Mucosa of descending colon (tissue), 3 donors: ENCODE measurements at regions not wholly inside any gene's neighbourhood (a gene's known extent, or its start where the extent isn't known, plus 50 kb on each side); places are given as distances from the start of the nearest gene placed in this dataset.

Experiments used
- ATAC-seq: fragments of 200-7000 bp; cut with Tn5 transposase; one replicate; pipeline ENCODE4 v1.9.1; 2020; ENCODE audit warnings: mild to moderate bottlenecking, moderate library complexity
- DNase-seq, 3 donors: peaks; one replicate each; pipeline ENCODE4 v3.0.0-alpha.2; 2020
- H3K36me3 ChIP-seq: fragments of 200-600 bp; one replicate; pipeline ENCODE4 v1.8.0; 2021; ENCODE audit warnings: low read depth, mild to moderate bottlenecking
- H3K4me1 ChIP-seq: fragments of 200-600 bp; one replicate; pipeline ENCODE4 v1.8.0; 2021; ENCODE audit warnings: low read depth, mild to moderate bottlenecking
- H3K4me3 ChIP-seq: fragments of 200-600 bp; one replicate; pipeline ENCODE4 v1.8.0; 2021; ENCODE audit warnings: mild to moderate bottlenecking
- H3K9me3 ChIP-seq: fragments of 200-600 bp; one replicate; pipeline ENCODE4 v1.8.0; 2021; ENCODE audit warnings: mild to moderate bottlenecking
- intact Hi-C, 2 donors: fragments of 100-400 bp; cut with DNase I in 1 of 2; cut with micrococcal nuclease in 1 of 2; formaldehyde crosslinking; loops; one replicate each; pipeline versions ENCODE4 v1.11.0 to v1.11.1; 2022; cut with DNase I, micrococcal nuclease
- TF ChIP-seq, protein P1 (sequence below): fragments of 200-600 bp; IDR thresholded peaks from one replicate; pipeline ENCODE4 v1.8.0; 2022; ENCODE audit warnings: antibody characterized with exemption, mild to moderate bottlenecking
- donor health status: DM: no; HTN: no; CAD: no; lungs with moderate emphysema.
- donor health status: DM: no; HTN: no; CAD: no.
- donor health status: DM: no; HTN: yes; CAD: no.

DNA sequence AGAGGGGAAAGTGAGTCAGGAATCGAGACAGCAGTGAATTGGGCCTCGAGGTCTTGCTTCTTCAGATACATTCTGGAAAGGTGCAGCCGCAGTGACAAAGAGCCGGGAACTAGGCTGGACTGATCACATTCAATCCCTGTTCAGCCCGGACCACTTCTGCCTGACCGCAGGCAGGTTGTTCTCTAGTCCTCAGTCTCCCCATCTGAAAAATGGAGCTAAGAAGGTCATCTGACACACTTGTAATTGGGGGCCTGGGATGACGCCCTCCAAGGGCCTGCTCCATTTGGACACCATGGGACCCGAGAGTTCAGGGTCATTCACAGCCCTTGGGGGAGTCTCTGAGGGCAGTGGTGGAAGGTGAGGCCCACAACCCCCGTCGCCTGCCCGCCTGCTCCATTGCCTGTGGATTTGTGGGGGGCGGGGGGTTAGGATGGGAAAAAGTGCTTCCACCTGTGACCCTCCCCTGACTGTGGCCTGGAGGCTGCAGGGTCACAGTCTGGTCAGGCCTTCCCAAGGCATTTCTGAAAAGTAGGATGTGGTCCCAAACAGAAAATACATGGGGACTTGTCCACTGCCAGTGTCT is 87.9 kb upstream of the CSF3R start:
- no peaks in the 10 kb centered on the region for H3K4me1 ChIP-seq
- no peaks in the 10 kb centered on the region for H3K9me3 ChIP-seq
- DNase-seq (no peak), ATAC-seq (no peak)
- no peaks in the 10 kb centered on the region for H3K36me3 ChIP-seq
- H3K4me3 ChIP-seq = no peak overlapping the region
- intact Hi-C loops = no loop called here
- TF ChIP-seq, protein P1, sequence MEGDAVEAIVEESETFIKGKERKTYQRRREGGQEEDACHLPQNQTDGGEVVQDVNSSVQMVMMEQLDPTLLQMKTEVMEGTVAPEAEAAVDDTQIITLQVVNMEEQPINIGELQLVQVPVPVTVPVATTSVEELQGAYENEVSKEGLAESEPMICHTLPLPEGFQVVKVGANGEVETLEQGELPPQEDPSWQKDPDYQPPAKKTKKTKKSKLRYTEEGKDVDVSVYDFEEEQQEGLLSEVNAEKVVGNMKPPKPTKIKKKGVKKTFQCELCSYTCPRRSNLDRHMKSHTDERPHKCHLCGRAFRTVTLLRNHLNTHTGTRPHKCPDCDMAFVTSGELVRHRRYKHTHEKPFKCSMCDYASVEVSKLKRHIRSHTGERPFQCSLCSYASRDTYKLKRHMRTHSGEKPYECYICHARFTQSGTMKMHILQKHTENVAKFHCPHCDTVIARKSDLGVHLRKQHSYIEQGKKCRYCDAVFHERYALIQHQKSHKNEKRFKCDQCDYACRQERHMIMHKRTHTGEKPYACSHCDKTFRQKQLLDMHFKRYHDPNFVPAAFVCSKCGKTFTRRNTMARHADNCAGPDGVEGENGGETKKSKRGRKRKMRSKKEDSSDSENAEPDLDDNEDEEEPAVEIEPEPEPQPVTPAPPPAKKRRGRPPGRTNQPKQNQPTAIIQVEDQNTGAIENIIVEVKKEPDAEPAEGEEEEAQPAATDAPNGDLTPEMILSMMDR = no peak

DNA sequence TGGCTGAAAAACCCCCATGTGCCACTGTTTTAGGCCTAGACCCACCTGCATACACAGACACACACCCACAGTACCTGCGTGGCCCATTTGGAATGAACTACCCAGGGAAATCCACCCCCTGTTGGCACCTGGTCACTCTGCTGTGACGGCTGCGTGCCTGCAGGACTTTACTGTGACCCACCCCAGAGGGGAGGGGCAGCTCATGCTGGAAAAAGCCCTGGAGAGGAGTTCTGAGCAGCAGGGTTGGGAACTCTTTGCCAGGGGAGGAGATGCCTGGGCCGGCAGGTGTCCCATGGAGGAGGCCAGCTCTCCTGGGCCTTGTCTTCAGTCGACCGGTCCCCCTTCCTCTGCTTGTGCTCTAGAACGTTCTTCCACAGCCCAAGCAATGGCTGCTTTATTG is 87.3 kb upstream of the CSF3R start:
- H3K4me3 ChIP-seq = no peak overlapping the region
- intact Hi-C loops = no loop called here
- no peak for DNase-seq
- no peaks in the 10 kb centered on the region for H3K9me3 ChIP-seq
- no peaks in the 10 kb centered on the region for H3K36me3 ChIP-seq
- H3K4me1 ChIP-seq = no peaks in the 10 kb centered on the region
- TF ChIP-seq, protein P1 = no peak
- ATAC-seq = no peak

DNA sequence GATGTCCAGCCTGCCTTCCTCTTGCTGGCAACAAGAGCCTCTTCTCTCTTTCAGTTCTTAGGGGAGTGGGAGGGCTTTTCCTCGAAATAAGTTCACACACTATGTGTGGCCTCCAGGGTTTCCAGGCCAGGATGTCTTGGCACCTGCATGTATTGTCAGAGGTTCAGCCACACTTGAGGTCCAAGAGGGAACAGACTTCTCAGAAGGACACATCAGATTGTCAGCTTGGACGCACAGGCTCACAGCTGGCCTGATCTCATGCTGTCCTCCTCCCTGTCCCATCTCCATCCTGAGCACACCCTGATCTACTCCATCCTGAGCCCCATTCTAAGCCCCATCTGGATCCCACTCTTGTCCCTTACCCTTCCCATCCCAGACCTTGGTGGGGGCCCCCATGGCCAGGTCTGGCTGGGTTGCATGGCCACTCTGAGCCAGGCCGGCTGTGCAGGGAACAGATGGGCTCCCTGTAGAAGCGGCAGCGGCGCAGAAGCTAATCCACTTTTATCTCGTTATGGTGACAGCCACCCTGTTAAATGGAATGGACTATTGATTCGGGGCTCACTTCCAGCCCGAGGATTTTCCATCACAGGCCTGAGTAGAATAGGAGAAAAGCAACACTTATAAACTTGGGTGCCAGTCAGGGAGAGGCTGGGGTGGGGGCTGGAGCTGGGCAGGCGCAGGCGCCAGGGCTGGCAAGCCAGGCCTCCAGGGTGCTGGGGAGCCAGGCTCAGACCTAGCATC is 85.1 kb upstream of the CSF3R start:
- DNase-seq = no peak
- ATAC-seq = no peak

DNA sequence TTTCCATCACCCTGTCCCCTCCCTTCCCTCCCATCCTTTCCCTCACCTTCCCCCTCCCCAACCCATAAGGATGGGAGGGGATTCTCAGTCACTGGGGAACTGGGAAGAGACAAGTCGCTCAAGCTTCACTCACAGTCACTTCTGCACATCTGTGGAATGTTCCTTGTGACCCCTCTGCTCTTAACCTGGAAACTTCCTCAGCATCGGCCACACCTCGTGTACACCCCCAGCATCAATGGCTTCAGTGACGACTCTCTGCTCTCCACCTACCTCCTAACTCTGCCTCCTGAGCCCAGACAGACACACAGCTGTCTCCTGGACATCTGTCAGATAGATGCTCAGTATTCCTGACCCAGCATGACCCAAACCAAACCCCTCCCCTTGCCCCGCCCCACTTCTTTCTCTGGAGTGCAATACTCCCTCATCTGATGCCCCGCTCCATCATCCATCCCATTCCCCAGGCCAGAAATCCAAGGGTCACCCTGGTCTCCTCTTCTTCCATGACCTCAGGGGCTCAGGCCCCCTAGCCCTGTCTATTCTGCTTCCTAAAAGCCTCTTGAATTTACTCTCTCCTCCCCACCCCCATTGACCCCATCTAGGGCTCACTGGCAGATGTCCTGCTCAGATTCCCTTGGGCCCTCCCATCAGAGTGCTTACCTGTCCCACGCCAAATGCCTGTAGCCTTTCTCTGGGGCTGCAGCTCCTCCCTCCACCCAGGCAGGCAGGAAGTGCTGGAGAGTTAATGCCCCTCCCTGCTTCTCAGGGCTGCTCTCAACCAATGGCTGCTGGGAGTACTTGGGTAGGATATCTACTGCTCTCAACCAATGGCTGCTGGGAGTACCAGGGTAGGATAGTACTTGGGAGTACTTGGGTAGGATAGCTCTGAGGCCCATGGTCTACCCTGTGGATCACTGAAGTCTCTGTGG is 83.1 kb upstream of the CSF3R start:
- Histone ChIP-seq H3K4me3 (no peak overlapping the region), H3K9me3 (no peaks in the 10 kb centered on the region), H3K4me1 (no peaks in the 10 kb centered on the region), H3K36me3 (no peaks in the 10 kb centered on the region)
- intact Hi-C loops = no loop called here
- no peak for ATAC-seq
- TF ChIP-seq, protein P1 = no peak
- no peak for DNase-seq

More for the DNA sequence above, 85.1 kb upstream of the CSF3R start:
- H3K9me3 ChIP-seq = no peaks in the 10 kb centered on the region
- no peaks in the 10 kb centered on the region for H3K4me1 ChIP-seq
- intact Hi-C loops = no loop called here
- no peak overlapping the region for H3K4me3 ChIP-seq
- H3K36me3 ChIP-seq = no peaks in the 10 kb centered on the region
- TF ChIP-seq, protein P1 = no peak

DNA sequence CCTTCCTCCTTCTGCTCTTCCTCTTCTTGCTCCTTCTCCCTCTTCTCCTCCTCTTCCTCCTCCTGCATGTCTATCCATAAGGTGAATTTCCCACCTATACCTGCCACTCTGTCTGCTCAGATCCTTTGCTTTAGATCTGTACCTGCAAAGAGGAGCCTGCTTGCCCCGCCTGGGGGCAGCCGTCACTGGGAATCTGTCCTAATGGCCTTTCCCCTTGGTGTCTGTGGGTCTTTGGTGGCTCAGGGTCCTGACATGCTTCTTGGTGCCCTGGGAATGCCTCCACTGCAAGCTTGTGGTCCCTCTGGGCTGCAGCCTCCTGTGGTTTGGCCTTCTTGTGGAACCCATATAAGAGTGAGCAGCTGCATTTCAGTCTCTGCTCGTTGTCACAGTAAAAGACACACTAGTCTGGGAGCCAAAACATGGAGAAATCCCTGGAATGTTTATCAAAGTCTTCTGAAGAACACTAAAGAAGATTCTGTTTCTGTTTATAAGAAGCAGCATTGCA is 79.5 kb upstream of the CSF3R start:
- no peak for ATAC-seq
- intact Hi-C loops = no loop called here
- TF ChIP-seq, protein P1 = no peak
- Histone ChIP-seq H3K36me3 (no peaks in the 10 kb centered on the region), H3K9me3 (no peaks in the 10 kb centered on the region), H3K4me3 (no peak overlapping the region), H3K4me1 (no peaks in the 10 kb centered on the region)
- no peak for DNase-seq
